Sigmoid colon (tissue), 4 donors: ENCODE measurements at regions not wholly inside any gene's neighbourhood (a gene's known extent, or its start where the extent isn't known, plus 50 kb on each side); places are given as distances from the start of the nearest gene placed in this dataset.
A peak's percentile ranks its signal among the peaks of the same experiment; 100 is the strongest.

Source experiments
- CTCF ChIP-seq, 4 experiments: fragments of 450-650 bp in 3 of 4; fragments of 200-600 bp in 1 of 4; IDR thresholded peaks; one replicate each; pipeline ENCODE4 v1.5.1; 2016 to 2019; ENCODE audit warnings: antibody characterized with exemption in 4 of 4, mild to moderate bottlenecking in 3 of 4, moderate library complexity in 2 of 4
- EP300 ChIP-seq, 4 donors: sonication (generic); formaldehyde crosslinking; IDR thresholded peaks; one replicate each; pipeline ENCODE4 v1.6.1; 2017; ENCODE audit warnings: antibody characterized with exemption in 4 of 4
- POLR2A ChIP-seq, 2 donors: fragments of 450-650 bp; IDR thresholded peaks; one replicate each; pipeline ENCODE4 v1.6.1; 2016; ENCODE audit warnings: antibody characterized with exemption in 2 of 2, mild to moderate bottlenecking in 2 of 2, moderate library complexity in 2 of 2
- POLR2AphosphoS5 ChIP-seq, 4 donors: sonication (generic); formaldehyde crosslinking; IDR thresholded peaks; one replicate each; pipeline ENCODE4 v1.6.1; 2017; ENCODE audit warnings: antibody characterized with exemption in 4 of 4

- no peak for TF ChIP-seq POLR2A (IDR thresholded peaks at IDR 0.05)
- no peak for TF ChIP-seq CTCF (IDR thresholded peaks at IDR 0.05)
- TF ChIP-seq EP300 (IDR thresholded peaks at IDR 0.05), result no peak
- peak in 1 of 4 donors; percentile 17 for TF ChIP-seq POLR2AphosphoS5 (IDR thresholded peaks at IDR 0.05)
These were observed 183.4 kb upstream of the FN1 start for GRCh38 chr2:215619022-215619958.
